ENCODE measurements at regions not wholly inside any gene's neighbourhood (a gene's known extent, or its start where the extent isn't known, plus 50 kb on each side); places are given as distances from the start of the nearest gene placed in this dataset.

- TF ChIP-seq, protein P1, sequence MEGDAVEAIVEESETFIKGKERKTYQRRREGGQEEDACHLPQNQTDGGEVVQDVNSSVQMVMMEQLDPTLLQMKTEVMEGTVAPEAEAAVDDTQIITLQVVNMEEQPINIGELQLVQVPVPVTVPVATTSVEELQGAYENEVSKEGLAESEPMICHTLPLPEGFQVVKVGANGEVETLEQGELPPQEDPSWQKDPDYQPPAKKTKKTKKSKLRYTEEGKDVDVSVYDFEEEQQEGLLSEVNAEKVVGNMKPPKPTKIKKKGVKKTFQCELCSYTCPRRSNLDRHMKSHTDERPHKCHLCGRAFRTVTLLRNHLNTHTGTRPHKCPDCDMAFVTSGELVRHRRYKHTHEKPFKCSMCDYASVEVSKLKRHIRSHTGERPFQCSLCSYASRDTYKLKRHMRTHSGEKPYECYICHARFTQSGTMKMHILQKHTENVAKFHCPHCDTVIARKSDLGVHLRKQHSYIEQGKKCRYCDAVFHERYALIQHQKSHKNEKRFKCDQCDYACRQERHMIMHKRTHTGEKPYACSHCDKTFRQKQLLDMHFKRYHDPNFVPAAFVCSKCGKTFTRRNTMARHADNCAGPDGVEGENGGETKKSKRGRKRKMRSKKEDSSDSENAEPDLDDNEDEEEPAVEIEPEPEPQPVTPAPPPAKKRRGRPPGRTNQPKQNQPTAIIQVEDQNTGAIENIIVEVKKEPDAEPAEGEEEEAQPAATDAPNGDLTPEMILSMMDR (IDR thresholded peaks at IDR 0.05): no peak
- TF ChIP-seq POLR2A (IDR thresholded peaks at IDR 0.05): no peak
Observed at GRCh38 chr17:69882281-69882680, 192.7 kb upstream of the KCNJ16 start.

Data from testis (tissue), 2 donors.